GM18511 (cell line): ENCODE measurements at regions not wholly inside any gene's neighbourhood (a gene's known extent, or its start where the extent isn't known, plus 50 kb on each side); places are given as distances from the start of the nearest gene placed in this dataset.

Experiments used
- ATAC-seq: cut with Tn5 transposase; IDR thresholded peaks from one replicate; pipeline ENCODE4 v1.9.1; 2021; ENCODE audit warnings: mild to moderate bottlenecking, moderate library complexity; ENCODE audit not compliant: unreplicated experiment

GRCh38 chr5:159774476-159775031 lies 141.7 kb upstream of the ADRA1B start:
- no peak for ATAC-seq

- no peak for ATAC-seq
These were observed 140.4 kb upstream of the ADRA1B start for GRCh38 chr5:159775890-159776289.

- no peak for ATAC-seq
These were observed 139.1 kb upstream of the ADRA1B start for GRCh38 chr5:159777049-159777660.

- no peak for ATAC-seq
These were observed 136.8 kb upstream of the ADRA1B start for GRCh38 chr5:159779481-159779880.

GRCh38 chr5:159780246-159780645 lies 136.0 kb upstream of the ADRA1B start:
- no peak for ATAC-seq

- ATAC-seq = no peak
These were observed 134.6 kb upstream of the ADRA1B start for GRCh38 chr5:159781626-159782157.

GRCh38 chr5:159782197-159782994 lies 133.9 kb upstream of the ADRA1B start:
- ATAC-seq = peak; percentile 90

- no peak for ATAC-seq
These were observed 133.3 kb upstream of the ADRA1B start for GRCh38 chr5:159782995-159783300.

- no peak for ATAC-seq
These were observed 132.5 kb upstream of the ADRA1B start for GRCh38 chr5:159783726-159784247.

GRCh38 chr5:159784993-159785392 lies 131.3 kb upstream of the ADRA1B start:
- ATAC-seq = no peak

- ATAC-seq = no peak
These were observed 130.6 kb upstream of the ADRA1B start for GRCh38 chr5:159785656-159786055.

GRCh38 chr5:159786201-159786600 lies 130.1 kb upstream of the ADRA1B start:
- ATAC-seq = no peak

GRCh38 chr5:159786901-159787691 lies 129.2 kb upstream of the ADRA1B start:
- no peak for ATAC-seq

GRCh38 chr5:159787837-159788236 lies 128.4 kb upstream of the ADRA1B start:
- ATAC-seq = no peak

- no peak for ATAC-seq
These were observed 127.4 kb upstream of the ADRA1B start for GRCh38 chr5:159788835-159789331.

GRCh38 chr5:159792180-159792579 lies 124.1 kb upstream of the ADRA1B start:
- ATAC-seq = no peak

- ATAC-seq = no peak
These were observed 118.9 kb upstream of the ADRA1B start for GRCh38 chr5:159797261-159797970.

GRCh38 chr5:159799701-159800100 lies 116.6 kb upstream of the ADRA1B start:
- no peak for ATAC-seq

GRCh38 chr5:159800131-159800840 lies 116.0 kb upstream of the ADRA1B start:
- no peak for ATAC-seq

GRCh38 chr5:159801303-159801702 lies 115.0 kb upstream of the ADRA1B start:
- ATAC-seq = no peak
